ENCODE measurements at regions not wholly inside any gene's neighbourhood (a gene's known extent, or its start where the extent isn't known, plus 50 kb on each side); places are given as distances from the start of the nearest gene placed in this dataset.

DNA sequence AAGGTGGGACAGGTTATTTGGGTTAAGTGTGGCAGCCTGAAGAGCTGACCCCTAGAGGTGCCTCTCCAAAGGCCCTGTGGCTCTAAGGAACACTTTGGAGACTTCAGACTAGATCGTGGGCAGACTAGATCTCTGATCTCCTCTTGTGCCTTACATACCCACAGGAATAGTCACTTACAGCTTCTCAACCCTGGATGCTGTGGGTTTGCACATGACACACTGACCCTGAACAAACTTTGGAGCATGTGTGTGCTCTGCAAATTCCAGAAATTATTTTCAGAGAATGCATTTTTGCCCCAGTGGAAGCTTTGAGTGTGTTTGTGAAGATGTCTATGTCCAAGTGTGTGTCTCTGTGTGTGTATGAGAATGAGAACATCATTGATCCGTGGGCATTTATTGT, 119.6 kb downstream of the EMX2 start:
- Histone ChIP-seq H3K4me1 (no peaks in the 10 kb centered on the region), H3K27me3 (no peaks in the 10 kb centered on the region), H3K36me3 (no peaks in the 10 kb centered on the region), H3K4me3 (no peak overlapping the region), H3K9me3 (peaks cover 0 to 4% of the 10 kb centered on the region in 2 donors), H3K27ac (no peak overlapping the region)
- TF ChIP-seq, protein P1, sequence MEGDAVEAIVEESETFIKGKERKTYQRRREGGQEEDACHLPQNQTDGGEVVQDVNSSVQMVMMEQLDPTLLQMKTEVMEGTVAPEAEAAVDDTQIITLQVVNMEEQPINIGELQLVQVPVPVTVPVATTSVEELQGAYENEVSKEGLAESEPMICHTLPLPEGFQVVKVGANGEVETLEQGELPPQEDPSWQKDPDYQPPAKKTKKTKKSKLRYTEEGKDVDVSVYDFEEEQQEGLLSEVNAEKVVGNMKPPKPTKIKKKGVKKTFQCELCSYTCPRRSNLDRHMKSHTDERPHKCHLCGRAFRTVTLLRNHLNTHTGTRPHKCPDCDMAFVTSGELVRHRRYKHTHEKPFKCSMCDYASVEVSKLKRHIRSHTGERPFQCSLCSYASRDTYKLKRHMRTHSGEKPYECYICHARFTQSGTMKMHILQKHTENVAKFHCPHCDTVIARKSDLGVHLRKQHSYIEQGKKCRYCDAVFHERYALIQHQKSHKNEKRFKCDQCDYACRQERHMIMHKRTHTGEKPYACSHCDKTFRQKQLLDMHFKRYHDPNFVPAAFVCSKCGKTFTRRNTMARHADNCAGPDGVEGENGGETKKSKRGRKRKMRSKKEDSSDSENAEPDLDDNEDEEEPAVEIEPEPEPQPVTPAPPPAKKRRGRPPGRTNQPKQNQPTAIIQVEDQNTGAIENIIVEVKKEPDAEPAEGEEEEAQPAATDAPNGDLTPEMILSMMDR (IDR thresholded peaks at IDR 0.05): no peak
- DNase-seq (ENCODE audit: low spot score): no peak

DNA sequence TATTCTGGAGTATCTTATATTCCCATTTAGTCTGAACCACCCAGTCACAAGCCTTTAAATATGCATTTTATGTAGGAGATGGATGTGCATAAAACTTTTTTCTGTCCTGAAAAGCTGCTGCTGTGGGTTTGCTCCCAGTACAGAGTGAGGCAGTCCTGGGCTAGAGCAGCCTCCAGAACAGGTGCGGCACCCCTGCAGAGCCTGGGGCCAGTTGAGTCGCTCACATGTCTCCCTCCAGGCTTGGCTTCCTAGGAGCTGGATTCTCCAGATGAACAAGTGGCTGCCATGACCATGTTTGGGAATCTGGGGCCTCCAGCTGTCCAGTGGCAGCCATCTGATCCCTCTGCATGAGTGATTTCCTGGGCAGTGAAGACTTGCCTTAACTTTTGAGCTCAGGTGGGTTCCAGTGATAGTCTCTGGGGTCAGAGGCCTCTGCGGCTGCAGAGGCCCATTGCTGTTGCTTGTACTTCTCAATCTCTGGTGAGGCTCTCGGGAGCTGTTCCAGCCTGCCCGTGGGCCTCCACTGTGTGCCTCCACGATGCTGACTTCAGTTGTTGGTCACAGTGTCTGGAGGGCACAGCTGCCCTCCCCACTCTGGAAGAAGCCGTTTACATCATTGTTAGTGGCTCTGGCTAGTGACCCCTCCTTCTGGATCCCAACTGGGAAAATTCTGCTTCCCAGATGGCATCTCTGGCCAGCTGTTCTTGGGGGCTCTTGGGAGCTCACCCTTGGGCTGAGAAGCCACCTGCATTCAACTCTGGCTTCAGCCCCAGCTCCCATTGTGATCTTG, 120.4 kb downstream of the EMX2 start:
- no peaks in the 10 kb centered on the region for H3K9me3 ChIP-seq
- H3K36me3 ChIP-seq: no peaks in the 10 kb centered on the region
- no peak overlapping the region for H3K4me3 ChIP-seq
- no peaks in the 10 kb centered on the region for H3K27me3 ChIP-seq
- no peak for DNase-seq (ENCODE audit: low spot score)
- no peak overlapping the region for H3K27ac ChIP-seq
- H3K4me1 ChIP-seq: no peaks in the 10 kb centered on the region
- TF ChIP-seq, protein P1 (IDR thresholded peaks at IDR 0.05): no peak

DNA sequence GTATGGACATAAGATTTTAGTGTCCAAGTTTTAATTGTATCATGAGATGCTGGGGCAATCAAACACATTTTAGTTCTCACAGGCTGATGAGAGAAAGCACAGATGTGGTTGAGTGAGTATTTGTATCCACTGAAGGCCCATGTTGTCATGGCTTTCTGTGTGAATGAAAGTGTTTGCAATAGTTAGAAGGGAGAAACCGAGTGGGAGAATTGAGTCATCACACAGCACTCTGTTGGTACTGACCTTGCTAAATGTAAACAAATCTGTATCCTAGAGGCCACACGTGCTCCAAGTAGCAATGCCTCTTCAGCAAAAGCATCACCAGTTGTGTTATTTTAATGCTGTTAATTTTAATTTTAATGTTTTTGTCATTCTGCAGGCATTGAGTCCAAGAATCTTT, 121.2 kb downstream of the EMX2 start:
- DNase-seq (ENCODE audit: low spot score): no peak
- no peaks in the 10 kb centered on the region for H3K9me3 ChIP-seq
- no peak overlapping the region for H3K4me3 ChIP-seq
- no peaks in the 10 kb centered on the region for H3K4me1 ChIP-seq
- H3K27ac ChIP-seq: no peak overlapping the region
- no peaks in the 10 kb centered on the region for H3K27me3 ChIP-seq
- TF ChIP-seq, protein P1 (IDR thresholded peaks at IDR 0.05): no peak
- no peaks in the 10 kb centered on the region for H3K36me3 ChIP-seq

DNA sequence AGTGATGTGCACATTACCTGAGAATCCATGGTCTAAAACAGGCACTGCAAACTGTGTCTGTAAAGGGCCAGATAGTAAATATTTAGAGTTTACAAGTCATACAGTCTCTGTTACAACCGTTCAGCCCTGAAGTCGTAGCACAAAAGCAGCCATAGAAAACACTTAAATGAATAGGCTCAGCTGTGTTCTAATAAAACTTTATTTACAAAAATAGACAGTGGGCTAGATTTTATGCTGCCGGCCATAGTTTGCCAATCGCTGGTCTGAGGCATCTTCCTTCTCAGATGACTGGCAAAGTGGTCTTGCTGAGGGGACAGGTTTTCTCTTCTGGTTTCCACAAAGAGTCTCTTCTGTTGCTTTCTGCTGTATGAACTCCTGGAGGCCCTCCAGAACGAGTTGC, 121.7 kb downstream of the EMX2 start:
- no peaks in the 10 kb centered on the region for H3K9me3 ChIP-seq
- no peaks in the 10 kb centered on the region for H3K36me3 ChIP-seq
- no peak overlapping the region for H3K4me3 ChIP-seq
- TF ChIP-seq, protein P1 (IDR thresholded peaks at IDR 0.05): no peak
- H3K27me3 ChIP-seq: no peaks in the 10 kb centered on the region
- no peaks in the 10 kb centered on the region for H3K4me1 ChIP-seq
- H3K27ac ChIP-seq: no peak overlapping the region
- no peak for DNase-seq (ENCODE audit: low spot score)

DNA sequence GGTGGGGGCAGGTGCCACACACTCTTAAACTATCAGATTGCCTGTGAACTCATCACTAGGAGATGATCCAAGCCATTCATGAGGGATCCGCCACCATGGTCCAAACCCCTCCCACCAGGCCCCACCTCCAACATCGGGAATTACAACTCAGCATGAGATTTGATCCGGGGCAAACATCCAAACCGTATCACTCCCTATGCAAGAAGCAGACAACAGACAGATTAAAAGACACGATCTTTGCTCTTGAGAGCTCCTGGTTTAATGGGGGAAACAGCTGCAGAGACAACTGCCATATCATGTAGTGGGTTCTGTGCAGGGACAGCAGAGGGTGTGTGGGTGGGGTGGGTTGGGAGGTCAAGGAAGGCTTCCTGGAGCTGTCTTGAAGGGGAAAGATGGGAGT, 123.6 kb downstream of the EMX2 start:
- Histone ChIP-seq H3K36me3 (no peaks in the 10 kb centered on the region), H3K27me3 (no peaks in the 10 kb centered on the region), H3K4me3 (no peak overlapping the region), H3K9me3 (no peaks in the 10 kb centered on the region), H3K4me1 (no peaks in the 10 kb centered on the region), H3K27ac (no peak overlapping the region)
- TF ChIP-seq, protein P1 (IDR thresholded peaks at IDR 0.05): no peak
- peak; percentile 46 for DNase-seq (ENCODE audit: low spot score)

DNA sequence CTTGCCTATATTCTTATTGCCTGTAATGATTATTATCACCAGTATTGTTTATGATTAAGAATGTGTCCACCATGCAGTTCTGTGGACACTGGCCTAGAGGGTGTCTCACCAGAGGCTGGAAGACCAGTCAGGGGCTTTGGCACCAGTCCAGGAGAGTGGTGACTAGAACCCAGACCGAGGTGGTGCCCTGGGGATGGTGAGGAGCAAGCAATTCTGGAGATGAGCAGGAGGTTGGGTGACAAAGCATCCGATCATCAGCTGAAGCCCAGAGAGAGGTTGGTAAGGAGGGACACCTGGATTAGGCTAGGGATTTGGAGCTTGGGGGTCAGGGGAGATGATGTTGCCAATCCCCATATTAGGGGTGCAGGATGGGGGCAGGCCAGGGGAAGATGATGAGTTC, 124.4 kb downstream of the EMX2 start:
- TF ChIP-seq, protein P1 (IDR thresholded peaks at IDR 0.05): no peak
- no peaks in the 10 kb centered on the region for H3K4me1 ChIP-seq
- no peak overlapping the region for H3K4me3 ChIP-seq
- DNase-seq (ENCODE audit: low spot score): no peak
- no peak overlapping the region for H3K27ac ChIP-seq
- H3K36me3 ChIP-seq: no peaks in the 10 kb centered on the region
- H3K9me3 ChIP-seq: no peaks in the 10 kb centered on the region
- no peaks in the 10 kb centered on the region for H3K27me3 ChIP-seq

All from right atrium auricular region (tissue), 2 donors.